GM18517 (cell line): ENCODE measurements at regions not wholly inside any gene's neighbourhood (a gene's known extent, or its start where the extent isn't known, plus 50 kb on each side); places are given as distances from the start of the nearest gene placed in this dataset.

Experiments used
- ATAC-seq: cut with Tn5 transposase; IDR thresholded peaks from one replicate; pipeline ENCODE4 v1.9.1; 2021; ENCODE audit warnings: mild to moderate bottlenecking, moderate library complexity; ENCODE audit not compliant: unreplicated experiment

DNA sequence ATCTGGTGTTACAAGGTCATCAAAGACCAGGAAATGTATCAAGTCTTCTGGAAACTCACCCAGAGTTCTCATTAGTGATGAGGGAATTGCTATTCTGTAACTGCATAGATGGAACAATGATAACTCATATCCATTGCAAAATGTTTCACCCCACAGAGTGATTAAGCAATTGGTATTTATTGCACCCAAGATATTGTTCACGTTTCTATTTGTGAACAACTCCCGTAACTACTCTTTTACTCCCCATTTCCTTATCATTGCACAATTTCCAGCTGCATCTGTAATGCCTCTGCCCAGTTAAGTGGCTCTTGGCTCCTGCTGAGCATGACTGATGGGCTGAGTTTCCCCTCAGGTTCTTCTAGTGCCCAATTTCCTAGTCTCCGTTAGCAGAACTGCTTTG, 108.7 kb upstream of the PRICKLE1 start:
- ATAC-seq: no peak

DNA sequence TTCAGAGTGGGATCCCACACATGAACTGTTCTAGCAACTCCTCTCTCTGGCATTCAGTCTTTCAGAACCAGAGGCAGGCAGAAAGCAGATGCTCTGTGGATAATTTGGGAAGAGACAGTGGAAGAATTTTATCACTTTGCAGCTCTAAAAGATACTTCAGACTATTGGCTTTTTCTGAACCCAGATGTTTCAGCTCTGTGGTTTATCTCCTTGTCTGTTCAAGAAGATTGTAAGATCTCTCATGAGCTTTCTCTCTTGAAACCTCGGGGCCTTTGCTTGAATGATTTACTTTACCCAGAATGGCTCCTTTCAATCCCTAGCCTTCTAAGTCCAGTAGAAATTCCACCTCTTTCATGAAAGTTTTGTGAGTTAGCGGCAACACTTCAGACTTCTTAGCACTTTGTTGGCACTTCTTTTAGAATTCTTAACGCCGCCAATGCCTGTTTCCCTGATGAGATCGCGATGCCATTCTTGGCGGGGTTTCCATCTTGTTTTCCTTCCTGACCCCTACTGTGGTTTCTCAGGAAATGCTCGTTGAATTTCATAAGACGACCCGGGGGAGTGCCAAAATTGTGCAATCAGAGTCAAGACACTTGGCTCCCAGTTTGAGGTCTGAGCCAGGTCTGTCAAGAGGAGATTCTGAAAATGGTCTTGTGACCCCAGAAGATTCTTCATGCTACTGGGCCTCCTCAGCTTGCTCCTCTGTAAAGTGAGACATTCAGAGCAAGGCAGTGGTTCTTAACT, 107.0 kb upstream of the PRICKLE1 start:
- no peak for ATAC-seq

DNA sequence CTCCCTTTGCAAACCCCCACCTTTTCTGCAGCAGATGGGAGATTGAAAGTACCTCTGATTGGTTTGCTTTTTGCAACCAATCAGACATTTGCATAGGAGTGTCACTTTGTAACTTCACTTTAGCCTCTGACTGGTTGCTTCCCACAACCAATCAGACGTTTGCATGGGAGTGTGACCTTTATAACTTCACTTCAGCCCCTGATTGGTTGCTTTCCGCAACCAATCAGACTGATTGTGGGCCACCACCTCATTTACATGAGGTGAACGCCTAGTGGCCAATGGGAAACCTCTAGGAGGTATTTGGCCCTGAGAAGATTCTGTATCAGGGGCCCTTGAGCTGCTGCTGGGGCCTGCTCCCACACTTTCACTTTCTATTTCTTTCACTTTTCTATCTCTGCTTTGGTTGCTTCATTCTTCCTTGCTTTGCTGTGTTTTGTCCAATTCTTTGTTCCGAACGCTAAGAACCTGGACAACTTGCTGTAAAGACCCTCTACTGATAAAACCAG, 106.0 kb upstream of the PRICKLE1 start:
- no peak for ATAC-seq

DNA sequence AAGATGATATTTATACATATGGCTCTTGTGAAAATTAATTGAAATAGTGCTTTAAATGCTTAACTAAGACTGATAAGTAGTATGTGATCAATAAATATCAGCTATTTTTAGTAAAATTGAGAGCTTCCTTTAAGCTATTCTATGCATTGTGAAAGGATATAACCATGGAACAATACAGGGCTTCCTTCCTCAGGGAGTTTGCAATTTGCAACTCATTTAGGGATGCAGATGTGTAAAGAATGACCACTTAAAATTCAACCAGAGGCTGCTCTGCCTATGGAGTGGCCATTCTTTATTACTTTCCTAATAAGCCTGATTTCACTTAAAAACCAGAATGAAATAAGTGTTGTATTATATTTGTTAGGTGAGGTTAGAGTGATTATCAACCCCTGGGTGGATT, 103.2 kb upstream of the PRICKLE1 start:
- no peak for ATAC-seq

DNA sequence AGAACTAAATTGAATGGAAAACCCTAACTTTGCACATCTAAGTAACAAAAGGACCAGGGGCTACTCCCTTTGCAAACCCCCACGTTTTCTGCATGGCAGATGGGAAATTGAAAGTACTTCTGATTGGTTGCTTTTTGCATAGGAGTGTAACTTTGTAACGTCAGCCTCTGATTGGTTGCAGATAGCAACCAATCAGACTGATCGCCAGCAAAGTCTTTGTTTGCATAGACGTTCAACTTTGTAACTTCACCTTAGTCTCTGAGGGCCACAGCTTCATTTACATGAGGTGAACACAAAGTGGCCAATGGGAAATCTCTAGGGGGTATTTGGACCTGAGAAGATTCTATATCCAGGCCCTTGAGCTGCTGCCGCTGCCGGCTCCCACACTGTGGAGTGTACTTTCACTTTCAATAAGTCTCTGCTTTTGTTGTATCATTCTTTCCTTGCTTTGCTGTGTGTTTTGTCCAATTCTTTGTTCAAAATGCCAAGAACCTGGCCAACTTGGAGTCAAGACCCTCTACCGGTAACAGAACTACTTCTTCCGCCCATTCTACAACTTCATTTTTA, 102.5 kb upstream of the PRICKLE1 start:
- ATAC-seq: no peak

DNA sequence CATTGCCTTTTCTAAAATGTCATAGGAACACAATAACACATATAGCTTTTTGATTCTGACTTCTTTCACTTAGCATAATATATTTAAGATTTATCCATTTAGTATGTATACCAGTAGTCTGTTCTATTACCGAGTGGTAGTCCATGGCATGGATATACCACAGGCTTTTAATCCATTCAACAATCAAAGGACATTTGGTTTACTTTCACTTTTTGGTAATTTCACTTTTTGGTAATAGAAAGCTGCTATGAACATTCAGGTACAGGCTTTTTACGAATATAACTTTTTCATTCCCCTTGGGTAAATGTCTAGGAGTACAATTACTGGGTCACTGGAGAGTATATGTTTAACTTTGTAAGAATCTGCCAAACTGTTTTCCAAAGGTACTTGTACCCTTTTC, 100.7 kb upstream of the PRICKLE1 start:
- ATAC-seq: no peak

DNA sequence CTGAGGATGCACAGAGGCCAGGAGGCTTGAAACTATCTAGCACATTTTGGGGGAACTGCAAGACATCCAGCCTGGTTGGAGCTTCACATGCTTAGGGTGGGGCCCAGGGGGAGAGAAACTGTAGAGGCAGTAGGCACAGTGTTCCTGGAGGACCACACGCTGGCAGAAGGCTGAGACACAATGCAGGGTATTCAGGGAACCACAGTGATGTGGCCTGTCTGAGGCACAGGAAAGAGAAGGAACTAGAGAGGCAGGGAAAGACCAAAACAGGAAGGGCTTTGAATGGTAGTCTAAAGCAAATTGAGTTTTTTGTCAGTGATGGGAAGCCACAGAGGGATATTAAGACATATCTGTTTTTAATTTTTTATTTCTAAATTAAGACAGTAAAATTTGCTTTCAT, 100.2 kb upstream of the PRICKLE1 start:
- ATAC-seq: no peak

DNA sequence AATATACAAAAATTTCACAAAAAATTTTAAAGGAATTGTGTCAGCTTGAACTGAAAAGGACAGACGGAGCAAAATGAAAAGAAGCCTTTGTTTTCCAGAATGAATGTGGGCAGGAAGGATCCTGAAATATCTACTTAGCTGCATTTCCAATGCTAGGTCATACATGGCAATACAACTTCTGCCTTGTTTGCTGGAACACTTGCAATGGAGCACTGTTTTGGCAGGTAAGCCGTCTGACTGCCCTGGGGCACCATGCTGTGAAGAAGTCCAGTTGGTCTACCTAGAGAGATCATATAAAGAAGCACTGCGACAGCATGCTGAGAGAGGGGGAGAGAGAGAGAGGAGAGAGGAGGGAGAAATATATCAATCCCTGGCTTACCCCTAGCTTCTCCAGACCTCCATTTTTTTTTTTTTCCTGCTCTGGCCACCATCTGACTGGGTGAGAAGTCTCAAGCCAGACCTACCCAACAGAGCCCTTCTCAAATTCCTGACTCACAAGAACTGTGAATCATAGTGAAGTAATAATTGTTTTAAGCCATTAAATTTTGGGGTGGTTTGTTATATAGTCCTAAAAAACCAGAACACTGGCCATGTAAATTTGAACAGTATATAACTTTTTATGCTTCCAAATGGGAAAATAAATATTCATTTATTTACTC, 97.1 kb upstream of the PRICKLE1 start:
- ATAC-seq: no peak

DNA sequence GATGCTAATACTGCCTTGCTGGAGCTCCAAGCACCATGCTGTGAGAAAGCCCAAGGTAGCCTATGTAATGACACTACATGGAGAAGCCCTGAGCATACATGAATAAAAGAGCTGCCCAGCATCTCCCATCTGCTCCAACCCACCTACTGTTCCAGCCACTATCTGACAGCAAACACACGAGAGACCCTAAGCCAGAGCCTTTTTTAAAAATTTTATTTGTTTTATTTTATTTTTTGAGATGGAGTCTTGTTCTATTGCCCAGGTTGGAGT, 95.2 kb upstream of the PRICKLE1 start:
- ATAC-seq: no peak

DNA sequence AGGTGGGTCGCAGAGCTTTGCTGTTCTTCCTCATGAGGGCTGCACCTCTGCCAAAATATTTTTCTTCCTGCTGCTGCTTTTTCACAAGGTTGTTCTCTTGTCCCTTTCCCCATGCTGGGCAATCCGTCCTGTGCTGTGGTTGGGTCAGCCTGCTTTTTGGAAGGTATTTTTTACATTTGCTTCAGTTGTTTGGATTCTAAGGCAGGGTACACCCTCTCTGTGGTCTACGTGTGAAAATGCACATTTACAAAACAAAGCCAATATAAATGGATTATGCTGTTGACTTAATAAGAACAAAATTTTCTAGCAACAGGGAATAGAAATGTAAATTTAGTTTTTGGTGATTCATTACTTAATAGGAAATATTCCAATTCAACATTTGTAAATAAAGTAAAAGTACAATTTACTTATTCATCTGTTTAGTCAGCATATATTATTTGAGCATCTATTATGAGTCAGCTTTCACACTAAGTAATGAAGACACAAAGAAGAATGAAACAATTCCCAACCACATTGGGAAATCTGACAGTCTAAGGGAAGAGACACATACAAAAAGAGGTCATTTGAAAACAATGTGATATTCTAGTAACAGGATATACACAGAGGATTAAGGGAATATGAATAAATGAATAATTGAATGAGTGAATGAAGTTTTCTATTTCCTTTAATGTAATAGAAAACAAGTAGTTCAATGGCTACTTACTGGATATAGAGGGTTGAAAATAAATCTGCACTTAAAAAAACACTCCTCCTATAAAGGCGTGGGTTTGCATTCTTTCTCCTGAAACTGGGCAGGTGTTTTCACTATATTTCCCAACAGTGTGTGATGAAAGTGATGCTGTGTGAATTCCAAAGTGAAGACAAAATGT, 94.6 kb upstream of the PRICKLE1 start:
- ATAC-seq: no peak

DNA sequence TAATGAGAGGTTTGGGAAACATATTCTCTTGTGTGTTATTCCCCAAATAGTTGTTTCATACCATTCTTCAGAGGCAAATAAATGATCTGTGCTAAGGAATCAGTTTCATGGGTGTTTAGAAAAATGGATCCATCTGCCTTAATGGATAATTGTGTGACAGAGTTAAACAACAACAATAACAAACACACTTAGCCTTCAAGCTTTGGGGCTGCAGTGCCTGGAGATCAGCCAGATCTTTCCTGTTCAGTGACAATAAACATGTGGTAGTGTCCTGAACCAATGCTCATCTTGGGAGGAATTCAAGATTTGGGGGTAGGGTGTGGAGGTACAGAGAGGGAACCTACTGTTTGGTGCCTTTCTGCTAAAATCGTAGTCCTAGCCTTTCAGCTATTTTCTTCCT, 93.7 kb upstream of the PRICKLE1 start:
- ATAC-seq: no peak

DNA sequence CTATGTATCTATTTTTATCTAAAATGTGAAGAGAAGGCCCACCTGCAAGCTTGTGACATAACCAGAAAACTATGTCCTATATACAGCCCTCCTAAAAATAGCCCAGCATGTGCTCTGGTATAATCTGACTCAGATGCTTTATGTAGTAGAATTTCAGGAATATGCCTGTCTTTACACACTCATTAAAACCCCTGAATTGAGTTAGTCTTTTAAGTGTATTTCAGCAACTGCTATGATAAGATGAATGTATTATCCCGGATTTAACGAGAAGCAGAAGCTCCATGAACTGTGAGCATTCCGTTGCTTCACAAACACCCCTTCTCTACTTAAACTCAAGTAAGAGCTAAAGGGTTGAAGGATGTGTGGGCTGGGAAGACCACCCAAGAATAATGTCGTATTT, 89.9 kb upstream of the PRICKLE1 start:
- no peak for ATAC-seq

DNA sequence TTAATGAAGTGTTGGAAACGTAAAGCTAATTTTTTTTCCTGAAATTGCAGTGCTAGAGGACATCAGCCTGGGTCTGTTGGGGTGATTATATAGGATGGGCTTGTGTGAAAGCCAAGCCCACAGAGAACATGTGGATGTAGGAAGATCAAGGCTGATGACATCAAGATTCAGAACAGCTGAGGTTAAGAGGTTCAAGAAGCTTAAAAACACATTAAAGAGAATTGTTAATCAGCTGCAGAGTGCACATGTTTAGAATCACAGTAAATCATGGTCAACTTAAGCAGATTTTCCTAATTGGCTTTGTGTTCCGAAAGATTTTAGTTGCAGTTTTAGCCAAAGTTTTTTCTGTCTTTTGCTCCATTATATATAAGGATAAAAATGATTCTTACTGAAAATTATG, 87.9 kb upstream of the PRICKLE1 start:
- no peak for ATAC-seq

DNA sequence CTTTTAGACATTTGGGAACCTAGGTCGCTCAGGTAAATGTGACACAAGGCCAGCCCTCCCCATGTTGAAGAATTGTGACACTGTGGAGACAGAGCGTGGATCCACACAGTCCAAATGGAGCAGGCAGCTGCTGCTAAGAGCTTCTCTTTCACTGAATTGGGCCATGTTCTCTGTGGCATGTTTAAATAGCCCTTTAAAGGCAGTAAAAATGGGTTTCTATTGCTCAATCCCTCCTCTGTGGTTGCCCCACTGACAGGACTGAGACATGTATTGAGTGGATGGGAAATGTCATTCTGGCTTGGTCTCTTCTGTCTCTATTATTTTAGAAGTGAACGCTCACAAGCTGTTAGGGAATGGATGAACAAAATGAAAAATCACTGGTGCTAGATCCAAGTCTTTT, 84.0 kb upstream of the PRICKLE1 start:
- ATAC-seq: no peak

DNA sequence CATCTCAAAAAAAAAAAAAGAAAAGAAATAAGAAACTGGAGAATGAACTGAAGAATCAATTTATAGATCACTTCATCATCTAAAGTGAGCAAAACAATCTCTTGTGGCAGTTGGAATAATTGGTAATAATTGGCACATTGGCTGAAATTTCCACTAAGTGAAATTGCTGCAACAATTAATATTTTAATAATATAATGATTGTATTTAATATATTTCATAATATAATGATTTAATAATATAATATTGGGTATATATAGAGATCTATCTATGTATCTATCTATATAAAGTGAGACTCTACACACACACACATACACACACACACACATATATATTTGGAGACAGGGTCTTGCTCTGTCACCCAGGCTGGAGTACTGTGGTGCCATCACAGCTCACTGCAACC, 81.2 kb upstream of the PRICKLE1 start:
- ATAC-seq: no peak

DNA sequence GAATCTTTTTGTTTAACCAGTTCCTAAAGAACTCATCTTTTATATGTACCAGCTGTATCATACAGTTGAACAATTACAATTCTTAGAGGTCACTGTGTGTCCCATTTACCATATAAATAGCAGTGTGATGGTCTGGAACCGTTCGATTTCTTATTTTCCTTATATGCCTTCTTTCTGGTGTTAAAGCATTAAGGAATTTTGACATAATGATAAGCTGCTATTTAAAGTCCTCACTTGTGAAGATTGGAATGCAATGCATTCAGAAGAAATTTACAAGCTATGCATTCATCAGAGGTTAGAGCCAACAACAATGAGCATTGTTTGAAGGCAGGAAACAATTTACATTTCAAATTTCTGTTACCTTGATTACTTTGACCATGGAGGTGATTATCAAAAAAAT, 80.0 kb upstream of the PRICKLE1 start:
- no peak for ATAC-seq

DNA sequence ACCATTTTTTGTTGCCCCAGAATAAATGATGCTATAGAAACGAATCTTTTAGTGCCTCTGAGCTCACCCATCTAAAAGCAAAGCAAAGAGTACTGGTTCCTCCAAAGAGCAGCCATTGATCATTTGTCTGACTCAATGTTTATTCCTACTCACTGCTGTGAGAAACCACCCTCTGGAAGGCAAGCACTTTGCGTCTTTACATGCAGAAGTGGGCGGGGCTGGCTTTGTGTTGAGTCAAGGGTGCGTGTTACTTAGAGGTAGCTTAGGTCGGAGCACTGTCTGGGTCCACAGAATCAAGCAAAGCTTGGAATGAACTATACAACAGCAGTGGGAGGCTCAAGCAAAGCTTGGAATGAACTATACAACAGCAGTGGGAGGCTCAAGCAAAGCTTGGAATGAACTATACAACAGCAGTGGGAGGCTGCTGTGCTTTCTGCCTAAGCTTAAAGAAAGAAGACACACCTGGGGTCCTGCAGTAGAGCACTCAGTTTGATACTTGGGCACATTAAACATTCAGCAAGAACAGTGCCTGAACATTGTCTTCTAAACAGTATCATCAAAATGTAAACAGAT, 77.2 kb upstream of the PRICKLE1 start:
- ATAC-seq: no peak

DNA sequence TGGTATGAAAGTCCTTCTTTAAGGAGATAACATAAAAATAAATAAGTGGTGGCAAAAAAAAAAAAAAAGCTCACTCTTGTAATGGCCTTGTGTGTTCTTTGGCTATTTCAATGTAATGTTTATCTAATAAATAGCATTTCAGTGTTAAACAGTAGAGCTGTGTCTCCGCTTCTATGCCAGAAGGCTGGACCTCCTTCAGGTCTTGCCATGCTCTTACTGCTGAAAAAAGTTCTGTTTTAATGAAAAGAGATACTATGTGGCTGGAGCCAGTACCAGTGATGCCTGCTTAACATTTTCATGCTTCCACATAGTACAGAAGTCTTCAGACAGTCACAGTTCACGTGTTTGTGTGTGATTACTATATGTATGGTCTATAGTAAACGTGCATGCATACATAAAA, 74.1 kb upstream of the PRICKLE1 start:
- ATAC-seq: no peak

DNA sequence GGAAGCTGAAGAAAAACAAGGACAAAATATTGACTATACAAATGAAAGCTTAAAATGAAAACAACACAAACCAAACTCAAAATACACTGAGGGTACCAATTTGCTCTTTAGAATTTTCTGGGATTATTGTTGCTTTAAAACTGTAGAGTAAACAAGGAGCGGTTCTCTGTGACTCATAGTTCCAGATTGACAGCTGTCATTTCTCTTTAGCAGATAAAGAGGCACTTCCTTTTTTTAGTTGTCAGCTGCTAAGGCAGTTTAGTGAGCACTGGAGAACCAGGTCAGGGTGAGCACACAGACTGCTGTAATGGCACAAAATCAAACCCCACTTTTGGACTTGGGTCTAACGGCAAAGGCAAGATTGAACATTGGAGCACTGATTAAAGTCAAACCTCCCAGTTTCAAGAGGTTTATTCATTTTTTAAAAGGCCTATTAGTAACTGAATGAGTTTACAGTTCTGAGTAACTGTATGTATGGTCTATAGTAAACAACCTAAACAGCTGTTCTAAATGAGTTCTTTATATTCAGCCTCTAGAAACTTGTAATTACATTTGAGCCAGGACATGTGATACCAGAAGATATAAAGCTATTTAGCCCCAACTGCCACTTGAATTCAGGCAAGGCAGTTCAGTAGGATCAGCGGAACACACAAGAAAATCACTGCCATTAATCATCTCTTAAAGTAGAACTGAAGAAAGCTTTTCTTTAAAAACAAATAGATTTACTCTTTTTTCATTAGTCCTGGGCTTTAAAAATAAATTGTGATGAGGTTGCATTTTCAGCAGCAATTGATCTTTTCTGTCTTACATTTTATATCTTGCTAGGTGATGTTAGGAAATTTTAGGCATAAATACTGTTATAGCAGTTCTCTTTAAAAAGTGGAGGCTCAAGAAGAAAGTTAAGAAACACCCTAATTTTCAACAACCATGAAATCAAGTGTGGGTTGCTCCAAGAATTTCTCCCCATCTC, 71.7 kb upstream of the PRICKLE1 start:
- ATAC-seq: no peak

DNA sequence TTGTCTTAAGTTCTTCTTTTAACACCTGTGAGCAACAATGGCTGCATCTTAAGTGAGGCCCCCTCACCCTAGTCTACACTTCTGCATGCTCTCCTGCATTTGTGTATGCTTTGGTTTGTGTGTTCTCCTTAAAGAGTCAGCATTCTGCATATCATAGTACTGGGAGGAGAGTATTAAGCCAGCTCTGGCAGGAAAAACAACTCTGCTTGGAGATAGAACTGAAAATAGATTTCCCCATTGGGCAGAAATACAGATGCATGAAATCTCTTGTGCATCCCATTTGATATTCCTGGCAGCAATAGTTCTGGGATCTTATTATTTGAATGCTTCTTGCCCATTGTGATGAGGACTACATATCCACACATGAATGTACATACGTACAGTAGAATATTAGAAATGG, 70.6 kb upstream of the PRICKLE1 start:
- ATAC-seq: no peak
